ENCODE measurements at regions not wholly inside any gene's neighbourhood (a gene's known extent, or its start where the extent isn't known, plus 50 kb on each side); places are given as distances from the start of the nearest gene placed in this dataset.

DNA sequence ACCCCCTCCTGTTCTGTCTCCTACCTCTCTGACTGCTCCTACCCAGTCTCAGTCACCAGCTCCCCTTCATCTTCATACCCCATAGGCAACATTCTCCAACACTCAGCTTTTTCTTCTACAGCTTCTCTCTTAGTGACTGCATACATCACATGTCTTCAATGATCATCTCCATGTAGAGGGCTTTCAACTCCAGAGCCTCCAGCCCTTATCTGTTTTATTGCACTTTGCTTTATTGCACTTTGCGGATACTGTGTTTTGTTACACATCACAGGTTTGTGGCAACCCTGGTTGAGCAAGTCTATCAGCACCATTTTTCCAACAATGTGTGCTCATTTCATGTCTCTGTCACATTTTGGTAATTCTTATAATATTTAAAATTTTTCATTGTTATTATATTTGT is 230.7 kb downstream of the DEPDC1B start (continued):
- TF ChIP-seq MXI1 (IDR thresholded peaks at IDR 0.05; ENCODE audit: low read depth, low read length) = no peak

DNA sequence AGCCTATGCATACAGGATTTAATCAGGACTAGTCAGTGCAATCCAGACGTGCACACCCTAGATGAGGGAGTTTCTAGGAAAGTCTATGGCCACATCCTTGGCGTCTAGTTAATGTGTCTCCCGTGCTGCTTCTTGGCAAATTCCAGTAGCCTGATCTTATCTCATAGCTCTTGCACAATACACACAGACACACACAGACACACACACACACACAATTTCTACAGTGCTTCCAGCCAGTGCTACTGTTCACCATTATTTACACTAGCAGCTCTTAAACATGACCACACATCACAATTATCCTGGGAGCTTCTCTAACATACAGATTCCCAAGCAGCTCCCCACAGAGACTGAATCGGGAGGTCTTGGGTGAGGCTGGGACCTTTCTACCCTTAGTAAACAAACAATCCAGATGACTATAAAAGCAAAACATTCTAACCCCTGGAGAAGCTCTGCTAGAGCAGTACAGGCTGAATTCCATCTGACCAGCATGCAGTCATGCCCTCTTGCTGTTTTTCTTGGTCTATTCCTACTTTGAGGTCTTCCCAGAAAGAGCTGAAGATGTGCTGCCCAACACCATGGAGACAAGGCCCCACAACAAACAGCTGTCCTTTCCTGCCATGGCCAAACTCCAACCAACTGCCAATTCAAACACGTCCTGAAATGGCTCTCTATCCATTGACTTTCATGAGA is 236.6 kb downstream of the DEPDC1B start:
- intact Hi-C loops (cut with micrococcal nuclease; ENCODE audit: unreplicated experiment) = no loop called here
- FAIRE-seq = no peak

More for the DNA sequence above, 236.6 kb downstream of the DEPDC1B start:
- BruUV-seq (replicated peaks) = no TSS peak
- DNase-seq (ENCODE audit: low read depth, low spot score) (no peak), ATAC-seq (no peak)
- ChIA-PET POLR2A (interaction anchor here (0.5 kb wide), 1 partner anchor 171 kb away, joined by 3 read pairs; no protein-coding TSS in a partner anchor), SMC1A (ENCODE audit: uncharacterized antibody, unreplicated experiment) (interaction anchor here (0.8 to 1.9 kb wide), 3 partner anchors 11 to 79 kb away, joined by 3 to 4 read pairs (median 3); no protein-coding TSS in a partner anchor), RAD21 (ENCODE audit: unreplicated experiment) (interaction anchor here (1.2 kb wide), 1 partner anchor 21 kb away, joined by 3 read pairs; no protein-coding TSS in a partner anchor), CTCF (no interaction called here)
- Histone ChIP-seq H3K9ac (ENCODE audit: control insufficient read depth, insufficient read depth, low read length) (no peak overlapping the region), H3K79me2 (ENCODE audit: control insufficient read depth, insufficient read depth, low read length) (no peaks in the 10 kb centered on the region), H3K9me3 (replicated peaks; ENCODE audit: control insufficient read depth, insufficient read depth, low read length) (no peaks in the 10 kb centered on the region), H3K36me3 (ENCODE audit: control insufficient read depth in 2 of 2, insufficient read depth in 2 of 2, low read length in 1 of 2) (no peaks in the 10 kb centered on the region), H3K27me3 (replicated peaks in 1 of 2; ENCODE audit: control insufficient read depth in 2 of 2, insufficient read depth in 2 of 2, low read length in 1 of 2) (no peaks in the 10 kb centered on the region), H3K4me1 (ENCODE audit: control insufficient read depth, insufficient read depth, low read length) (no peaks in the 10 kb centered on the region), H3K27ac (ENCODE audit: control insufficient read depth, insufficient read depth) (no peak overlapping the region), H4K20me1 (ENCODE audit: control insufficient read depth, insufficient read depth) (no peaks in the 10 kb centered on the region), H2AFZ (ENCODE audit: control insufficient read depth, low read depth, low read length) (no peak overlapping the region), H3K4me3 (no peak overlapping the region), H3K4me2 (ENCODE audit: control insufficient read depth, insufficient read depth) (no peak overlapping the region)
- 67% methylated on average over 5 of the region's 5 CpGs for WGBS (ENCODE audit: insufficient coverage, insufficient replicate concordance, low lambda C conversion rate, missing lambda C conversion rate)
- TF ChIP-seq ZNF207 (IDR thresholded peaks at IDR 0.05; ENCODE audit: borderline replicate concordance) = no peak
- no peak for TF ChIP-seq CHD1 (IDR thresholded peaks at IDR 0.05; ENCODE audit: low read depth, low read length)
- TF ChIP-seq EGR1 (IDR thresholded peaks at IDR 0.05; ENCODE audit: borderline replicate concordance in 1 of 2, low read depth in 2 of 2, low read length in 2 of 2) = no peak
- TF ChIP-seq SIN3A (IDR thresholded peaks at IDR 0.05; ENCODE audit: low read depth, low read length) = no peak
- no peak for TF ChIP-seq KDM1A (IDR thresholded peaks at IDR 0.05; ENCODE audit: borderline replicate concordance)
- TF ChIP-seq PAX8 (IDR thresholded peaks at IDR 0.05) = no peak
- no peak for TF ChIP-seq TAF1 (IDR thresholded peaks at IDR 0.05; ENCODE audit: borderline replicate concordance, low read depth, low read length)
- TF ChIP-seq LARP7 (IDR thresholded peaks at IDR 0.05) = no peak
- no peak for TF ChIP-seq SPI1 (IDR thresholded peaks at IDR 0.05; ENCODE audit: borderline replicate concordance, insufficient read depth, low read depth, low read length)
- TF ChIP-seq JUND (IDR thresholded peaks at IDR 0.05; ENCODE audit: low read depth, low read length) = no peak
- TF ChIP-seq MTA3 (IDR thresholded peaks at IDR 0.05; ENCODE audit: borderline replicate concordance, low read length) = no peak
- TF ChIP-seq ESRRA (IDR thresholded peaks at IDR 0.05; ENCODE audit: low read length) = no peak
- no peak for TF ChIP-seq MTA2 (IDR thresholded peaks at IDR 0.05; ENCODE audit: low read depth)
- TF ChIP-seq, protein P1, sequence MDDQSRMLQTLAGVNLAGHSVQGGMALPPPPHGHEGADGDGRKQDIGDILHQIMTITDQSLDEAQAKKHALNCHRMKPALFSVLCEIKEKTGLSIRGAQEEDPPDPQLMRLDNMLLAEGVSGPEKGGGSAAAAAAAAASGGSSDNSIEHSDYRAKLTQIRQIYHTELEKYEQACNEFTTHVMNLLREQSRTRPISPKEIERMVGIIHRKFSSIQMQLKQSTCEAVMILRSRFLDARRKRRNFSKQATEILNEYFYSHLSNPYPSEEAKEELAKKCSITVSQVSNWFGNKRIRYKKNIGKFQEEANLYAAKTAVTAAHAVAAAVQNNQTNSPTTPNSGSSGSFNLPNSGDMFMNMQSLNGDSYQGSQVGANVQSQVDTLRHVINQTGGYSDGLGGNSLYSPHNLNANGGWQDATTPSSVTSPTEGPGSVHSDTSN (IDR thresholded peaks at IDR 0.05; ENCODE audit: insufficient replicate concordance, low read depth, low read length) = no peak
- in situ Hi-C loops (cut with MboI) = no loop called here
